K562 (cell line): ENCODE measurements at regions not wholly inside any gene's neighbourhood (a gene's known extent, or its start where the extent isn't known, plus 50 kb on each side); places are given as distances from the start of the nearest gene placed in this dataset.

Experiments used
- ATAC-seq: fragments of 200-7000 bp; cut with Tn5 transposase; 3 replicates; pipeline ENCODE4 v1.9.1; 2020; ENCODE audit warnings: moderate library complexity
- BruUV-seq: library from RNA; stranded (reverse); fragments of 400-500 nt; replicated peaks from 2 replicates; lab custom pipeline; 2021; lab: Mats Ljungman, UMichigan
- CTCF ChIA-PET: fragments of 300-600 bp; formaldehyde crosslinking; extraction: SDS; loops from one replicate; lab custom pipeline; 2021; ENCODE audit warnings: low intra/inter-chr PET ratio; lab: Yijun Ruan, JAX
- POLR2A ChIA-PET: fragments of 300-600, 350-650 bp; sonication (Branson Sonifier 250); formaldehyde crosslinking; extraction: SDS; loops from one replicate; lab custom pipeline; 2021; ENCODE audit warnings: antibody characterized with exemption, inconsistent platforms; lab: Yijun Ruan, JAX
- DNase-seq, 4 experiments: peaks; one replicate each; pipeline versions ENCODE4 v3.0.0 to v3.0.0-alpha.2; 2011 to 2018; ENCODE audit warnings: low spot score in 3 of 4, mixed read lengths in 3 of 4; ENCODE audit errors: extremely low read depth in 1 of 4
- FAIRE-seq: peaks from 2 replicates; lab custom pipeline; 2011; peaks lifted over from hg19 to GRCh38; lab: Jason Lieb, UNC
- H2AFZ ChIP-seq: 2 replicates; pipeline ENCODE4 v1.6.0; 2011; ENCODE audit warnings: low read depth, low read length, control low read depth, inconsistent platforms
- H3K27ac ChIP-seq: fragments of 200-600 bp; 3 replicates; pipeline ENCODE4 v1.8.0; 2011; ENCODE audit warnings: low read depth, mild to moderate bottlenecking, control low read depth, inconsistent platforms, low read length, moderate library complexity, mixed read lengths; ENCODE audit errors: extremely low read depth
- H3K27me3 ChIP-seq, 2 experiments: fragments of 300-600 bp in 1 of 2; 2 replicates in 1 of 2; 3 replicates in 1 of 2; pipeline versions ENCODE4 v1.6.0 to v1.8.0; 2011; ENCODE audit warnings: inconsistent platforms in 2 of 2, low read length in 2 of 2, mild to moderate bottlenecking in 1 of 2, mixed read lengths in 1 of 2, moderate library complexity in 1 of 2; ENCODE audit not compliant: control insufficient read depth in 2 of 2, insufficient read depth in 2 of 2
- H3K36me3 ChIP-seq: fragments of 300-600 bp; 3 replicates; pipeline ENCODE4 v1.8.0; 2011; ENCODE audit warnings: mild to moderate bottlenecking, low read length, inconsistent platforms; ENCODE audit not compliant: control insufficient read depth, insufficient read depth
- H3K4me1 ChIP-seq, 2 experiments: fragments of 200-600 bp in 1 of 2; replicated peaks in 1 of 2; 2 replicates in 1 of 2; 3 replicates in 1 of 2; pipeline versions ENCODE4 v1.5.1 to v1.8.0; 2011; ENCODE audit warnings: inconsistent platforms in 2 of 2, low read length in 2 of 2, mild to moderate bottlenecking in 1 of 2, mixed read lengths in 1 of 2, moderate library complexity in 1 of 2; ENCODE audit not compliant: control insufficient read depth in 2 of 2, insufficient read depth in 2 of 2
- H3K4me2 ChIP-seq: 2 replicates; pipeline ENCODE4 v1.6.1; 2011; ENCODE audit warnings: low read length, control low read depth, inconsistent platforms, mixed read lengths; ENCODE audit not compliant: insufficient read depth
- H3K4me3 ChIP-seq: fragments of 200-600 bp; sonication (generic), shearing (Covaris generic); 2 replicates; pipeline ENCODE4 v1.5.1; 2016; ENCODE audit warnings: control low read depth, inconsistent platforms
- H3K79me2 ChIP-seq: fragments of 200-600 bp; 3 replicates; pipeline ENCODE4 v1.8.0; 2011; ENCODE audit warnings: low read length, inconsistent platforms; ENCODE audit not compliant: control insufficient read depth, insufficient read depth
- H3K9ac ChIP-seq, 2 experiments: 2 replicates each; pipeline versions ENCODE4 v1.6.0 to v1.6.1; 2011; ENCODE audit warnings: low read depth in 2 of 2, low read length in 2 of 2, control low read depth in 1 of 2, inconsistent platforms in 1 of 2, mild to moderate bottlenecking in 1 of 2, mixed read lengths in 1 of 2; ENCODE audit not compliant: insufficient read depth in 1 of 2
- H3K9me1 ChIP-seq: one replicate; pipeline ENCODE4 v1.6.0; 2011; ENCODE audit warnings: inconsistent platforms, mild to moderate bottlenecking, low read length, moderate library complexity; ENCODE audit not compliant: control insufficient read depth, insufficient read depth
- H3K9me3 ChIP-seq: replicated peaks from 2 replicates; pipeline ENCODE4 v1.5.1; 2011; ENCODE audit warnings: low read depth, low read length, inconsistent platforms; ENCODE audit not compliant: control insufficient read depth, insufficient read depth
- H4K20me1 ChIP-seq: replicated peaks from 2 replicates; pipeline ENCODE4 v1.6.1; 2011; ENCODE audit warnings: low read length, inconsistent platforms, mixed read lengths; ENCODE audit not compliant: control insufficient read depth, insufficient read depth
- CAMTA2 ChIP-seq: fragments of 250-450 bp; sonication (Bioruptor Pico); conservative IDR thresholded peaks from 2 replicates; pipeline ENCODE4 v1.5.1; 2022
- CLOCK ChIP-seq: fragments of 250-450 bp; sonication (Bioruptor Pico); IDR thresholded peaks from 2 replicates; pipeline ENCODE4 v1.4.0; 2020; ENCODE audit warnings: mild to moderate bottlenecking, moderate library complexity, borderline replicate concordance
- ETV1 ChIP-seq: fragments of 450-650 bp; conservative IDR thresholded peaks from 2 replicates; pipeline ENCODE4 v1.6.1; 2016; ENCODE audit warnings: missing genetic modification characterization, control low read depth, low read depth, missing compliant biosample characterization
- HOXB6 ChIP-seq: fragments of 250-450 bp; sonication (Bioruptor Pico); IDR thresholded peaks from 2 replicates; pipeline ENCODE4 v1.5.1; 2022; ENCODE audit warnings: mild to moderate bottlenecking, borderline replicate concordance
- KAT8 ChIP-seq: fragments of 450-650 bp; IDR thresholded peaks from 2 replicates; pipeline ENCODE4 v1.6.1; 2016; ENCODE audit warnings: low read depth, mild to moderate bottlenecking
- MAFG ChIP-seq: fragments of 450-650 bp; conservative IDR thresholded peaks from 2 replicates; pipeline ENCODE4 v1.6.1; 2016; ENCODE audit warnings: missing genetic modification characterization, missing compliant biosample characterization
- MTF1 ChIP-seq: fragments of 250-450 bp; sonication (Bioruptor Pico); IDR thresholded peaks from 2 replicates; pipeline ENCODE4 v1.9.0; 2021; ENCODE audit warnings: moderate library complexity, mild to moderate bottlenecking, inconsistent platforms, borderline replicate concordance
- NCOR1 ChIP-seq: fragments of 450-650 bp; IDR thresholded peaks from 2 replicates; pipeline ENCODE4 v1.6.1; 2016; ENCODE audit warnings: mild to moderate bottlenecking, moderate library complexity
- PCBP2 ChIP-seq: fragments of 200-400 bp; formaldehyde crosslinking; IDR thresholded peaks from 2 replicates; pipeline ENCODE4 v1.6.1; 2018; ENCODE audit warnings: low read length, low read depth, mild to moderate bottlenecking, moderate library complexity; ENCODE audit not compliant: poor library complexity, severe bottlenecking
- PKNOX1 ChIP-seq: fragments of 450-650 bp; IDR thresholded peaks from 2 replicates; pipeline ENCODE4 v1.6.1; 2016
- SFPQ ChIP-seq: fragments of 200-400 bp; formaldehyde crosslinking; IDR thresholded peaks from 2 replicates; pipeline ENCODE4 v1.6.1; 2017; ENCODE audit warnings: mild to moderate bottlenecking, low read depth, low read length, moderate library complexity
- SMAD2 ChIP-seq: fragments of 150-350 bp; IDR thresholded peaks from 2 replicates; pipeline ENCODE4 v1.6.1; 2014; ENCODE audit warnings: low read depth, mild to moderate bottlenecking, low read length
- TAF7 ChIP-seq: fragments of 450-650 bp; IDR thresholded peaks from 2 replicates; pipeline ENCODE4 v1.6.1; 2016; ENCODE audit warnings: missing genetic modification characterization, missing compliant biosample characterization
- TEAD1 ChIP-seq, 2 experiments: fragments of 450-650 bp in 1 of 2; sonication (generic) in 1 of 2; formaldehyde crosslinking; IDR thresholded peaks; 2 replicates each; pipeline versions ENCODE4 v1.4.0 to v1.8.0; 2020 to 2022; ENCODE audit warnings: mild to moderate bottlenecking in 2 of 2, missing genetic modification reagents in 1 of 2
- VEZF1 ChIP-seq: fragments of 200-800 bp; sonication (Bioruptor generic); IDR thresholded peaks from 2 replicates; pipeline ENCODE4 v1.6.1; 2017; ENCODE audit warnings: missing genetic modification characterization, missing compliant biosample characterization
- ZBTB8A ChIP-seq: fragments of 450-650 bp; IDR thresholded peaks from 2 replicates; pipeline ENCODE4 v1.6.1; 2018; ENCODE audit warnings: mild to moderate bottlenecking, moderate library complexity; ENCODE audit not compliant: partially characterized antibody
- ZNF239 ChIP-seq: fragments of 250-450 bp; sonication (Bioruptor Pico); IDR thresholded peaks from 2 replicates; pipeline ENCODE4 v1.4.0; 2020; ENCODE audit warnings: mild to moderate bottlenecking
- ZSCAN29 ChIP-seq: fragments of 450-650 bp; IDR thresholded peaks from 2 replicates; pipeline ENCODE4 v1.6.1; 2017
- WGBS: fragments of 100-300 bp; shearing (Covaris generic); methylation state at CpG from one replicate; pipeline ENCODE4 v1.1.6; 2016; ENCODE audit warnings: low coverage, mixed read lengths; ENCODE audit not compliant: insufficient coverage; ENCODE audit errors: missing lambda C conversion rate; 5-methylcytosine and 5-hydroxymethylcytosine counted together
- in situ Hi-C: fragments of 300-500 bp; cut with MboI; formaldehyde crosslinking; loops from 4 replicates; pipeline ENCODE4 v1.15.0; 2018; ENCODE audit warnings: inconsistent platforms, mixed read lengths
- intact Hi-C: fragments of 100-400 bp; cut with micrococcal nuclease; formaldehyde crosslinking; loops from 2 replicates; pipeline ENCODE4 v1.14.2; 2022

- no TSS peak for BruUV-seq
- intact Hi-C loops: no loop called here
- WGBS: 2% methylated on average over 4 of the region's 4 CpGs
- DNase-seq: no peak
- in situ Hi-C loops: no loop called here
- no peak for FAIRE-seq
- Histone ChIP-seq H3K4me1 (no peaks in the 10 kb centered on the region), H3K9me1 (no peaks in the 10 kb centered on the region), H3K9ac (no peak overlapping the region), H4K20me1 (no peaks in the 10 kb centered on the region), H2AFZ (no peak overlapping the region), H3K36me3 (no peaks in the 10 kb centered on the region), H3K9me3 (no peaks in the 10 kb centered on the region), H3K27ac (no peak overlapping the region), H3K27me3 (no peaks in the 10 kb centered on the region), H3K79me2 (no peaks in the 10 kb centered on the region), H3K4me2 (no peak overlapping the region), H3K4me3 (no peak overlapping the region)
- ChIA-PET CTCF (no interaction called here), POLR2A (no interaction called here)
- ATAC-seq: no peak
- TF ChIP-seq ZSCAN29 (no peak), VEZF1 (CRISPR knock-in tag) (no peak), PKNOX1 (no peak), TAF7 (tag) (no peak), MTF1 (CRISPR knock-in tag) (no peak), ZNF239 (no peak), ZBTB8A (no peak), HOXB6 (CRISPR knock-in tag) (no peak), KAT8 (no peak), MAFG (tag) (no peak), CLOCK (CRISPR knock-in tag) (no peak), ETV1 (tag) (no peak), SMAD2 (no peak), SFPQ (no peak), NCOR1 (no peak), CAMTA2 (CRISPR knock-in tag) (no peak), TEAD1 (CRISPR knock-in tag; IDR thresholded peaks at IDR 0.05) (no peak), PCBP2 (no peak)
Observed at GRCh38 chr12:126535971-126536370, 1470.7 kb downstream of the AACS start.
